Coronary artery (tissue), 2 donors: ENCODE measurements at regions not wholly inside any gene's neighbourhood (a gene's known extent, or its start where the extent isn't known, plus 50 kb on each side); places are given as distances from the start of the nearest gene placed in this dataset.
"Not testable (repeated sequence)": the region's sequence is repeated elsewhere in the genome, so short reads cannot be mapped to it uniquely, and the experiment has no call there.

Experiments used
- DNase-seq: peaks from one replicate; pipeline ENCODE4 v3.0.0-alpha.2; 2017; ENCODE audit warnings: low spot score
- H3K27ac ChIP-seq, 2 donors: fragments of 200-600 bp; sonication (generic); one replicate each; pipeline ENCODE4 v1.5.1; 2016 to 2019
- H3K4me3 ChIP-seq: fragments of 200-600 bp; sonication (generic); 2 replicates; pipeline ENCODE4 v1.5.1; 2016; ENCODE audit warnings: mild to moderate bottlenecking, moderate library complexity
- TF ChIP-seq, protein P1 (sequence below): fragments of 200-600 bp; sonication (generic); IDR thresholded peaks from one replicate; pipeline ENCODE4 v1.5.1; 2019; ENCODE audit warnings: antibody characterized with exemption

DNA sequence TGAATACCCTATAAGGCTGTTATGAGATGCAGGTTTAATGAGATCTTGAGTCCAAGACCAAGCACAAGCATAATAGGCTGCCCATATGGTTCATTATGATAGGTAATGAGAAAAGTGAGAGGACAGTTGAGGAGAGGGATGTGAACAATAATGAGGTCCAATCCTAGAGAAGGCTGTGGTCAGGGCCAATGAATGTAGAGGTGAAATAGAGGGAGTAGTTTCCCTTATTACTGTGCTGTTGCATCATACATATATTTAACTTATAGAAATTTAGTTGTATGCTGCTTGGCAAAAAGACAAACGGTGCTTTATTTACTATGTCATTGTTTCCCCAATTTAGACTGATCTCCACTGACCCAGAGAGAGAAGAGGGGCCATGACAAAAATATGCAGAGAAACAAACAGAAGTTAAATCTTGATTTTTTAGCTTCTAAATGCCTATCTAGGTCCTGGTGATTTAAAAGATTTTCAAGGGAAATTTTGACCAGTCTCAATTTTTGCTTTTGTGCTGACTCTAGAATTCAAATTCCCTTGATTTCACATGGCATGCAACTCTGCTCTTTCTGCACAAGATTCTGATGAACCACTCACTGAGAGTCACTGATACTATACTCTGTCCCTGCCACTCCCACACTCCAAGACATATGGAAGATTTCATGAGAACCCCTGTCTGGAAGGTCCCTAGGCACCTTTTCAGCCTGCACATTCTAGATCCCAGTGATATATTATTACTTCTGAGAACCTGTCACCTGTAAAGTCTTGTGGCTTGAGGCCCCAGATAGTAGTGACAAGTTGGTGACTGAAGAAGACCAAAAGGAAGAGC lies 159.7 kb downstream of the VSIG4 start:
- Histone ChIP-seq H3K4me3 (no peak overlapping the region), H3K27ac (no peak overlapping the region)
- no peak for DNase-seq
- TF ChIP-seq, protein P1, sequence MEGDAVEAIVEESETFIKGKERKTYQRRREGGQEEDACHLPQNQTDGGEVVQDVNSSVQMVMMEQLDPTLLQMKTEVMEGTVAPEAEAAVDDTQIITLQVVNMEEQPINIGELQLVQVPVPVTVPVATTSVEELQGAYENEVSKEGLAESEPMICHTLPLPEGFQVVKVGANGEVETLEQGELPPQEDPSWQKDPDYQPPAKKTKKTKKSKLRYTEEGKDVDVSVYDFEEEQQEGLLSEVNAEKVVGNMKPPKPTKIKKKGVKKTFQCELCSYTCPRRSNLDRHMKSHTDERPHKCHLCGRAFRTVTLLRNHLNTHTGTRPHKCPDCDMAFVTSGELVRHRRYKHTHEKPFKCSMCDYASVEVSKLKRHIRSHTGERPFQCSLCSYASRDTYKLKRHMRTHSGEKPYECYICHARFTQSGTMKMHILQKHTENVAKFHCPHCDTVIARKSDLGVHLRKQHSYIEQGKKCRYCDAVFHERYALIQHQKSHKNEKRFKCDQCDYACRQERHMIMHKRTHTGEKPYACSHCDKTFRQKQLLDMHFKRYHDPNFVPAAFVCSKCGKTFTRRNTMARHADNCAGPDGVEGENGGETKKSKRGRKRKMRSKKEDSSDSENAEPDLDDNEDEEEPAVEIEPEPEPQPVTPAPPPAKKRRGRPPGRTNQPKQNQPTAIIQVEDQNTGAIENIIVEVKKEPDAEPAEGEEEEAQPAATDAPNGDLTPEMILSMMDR: no peak

DNA sequence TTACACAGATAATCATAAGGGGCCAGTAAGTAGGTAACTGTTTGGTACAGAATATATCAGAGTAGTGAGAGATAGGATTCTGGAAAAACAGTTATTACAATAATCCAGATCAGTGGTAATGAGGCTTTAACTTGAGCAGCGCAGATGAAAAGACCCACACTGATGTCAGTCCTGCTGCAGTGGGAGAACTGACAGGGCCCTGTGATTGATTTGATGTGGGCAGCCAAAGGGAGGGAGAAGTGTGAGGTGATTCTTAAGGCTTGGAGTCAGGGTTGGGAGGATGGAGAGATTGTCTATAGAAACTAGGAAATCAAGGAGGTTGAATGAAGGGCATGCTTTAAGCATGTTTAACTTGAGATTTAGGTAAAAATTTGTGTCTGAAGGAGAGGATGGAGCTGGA lies 161.4 kb downstream of the VSIG4 start:
- DNase-seq: no peak
- H3K4me3 ChIP-seq: no peak overlapping the region
- H3K27ac ChIP-seq: no peak overlapping the region
- TF ChIP-seq, protein P1: no peak

DNA sequence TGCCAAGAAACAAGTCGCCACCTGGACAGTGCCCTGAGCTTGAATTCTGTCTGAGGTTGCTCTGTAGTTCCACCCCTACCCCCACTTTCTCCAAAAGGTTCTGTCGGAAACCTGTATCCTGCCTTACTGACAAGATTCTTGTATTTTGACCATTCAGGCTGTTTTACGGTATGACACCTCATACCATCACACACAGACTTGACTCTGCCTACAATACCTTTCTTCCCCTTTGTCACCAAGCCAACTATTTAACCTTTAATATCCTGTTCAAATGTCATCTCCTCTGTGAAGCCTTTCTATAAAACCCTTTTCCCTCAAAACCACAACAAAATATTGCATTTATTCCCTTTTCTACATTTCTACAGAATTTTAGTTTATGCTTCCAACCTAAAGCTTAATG lies 161.9 kb downstream of the VSIG4 start:
- H3K4me3 ChIP-seq: no peak overlapping the region
- TF ChIP-seq, protein P1: no peak

DNA sequence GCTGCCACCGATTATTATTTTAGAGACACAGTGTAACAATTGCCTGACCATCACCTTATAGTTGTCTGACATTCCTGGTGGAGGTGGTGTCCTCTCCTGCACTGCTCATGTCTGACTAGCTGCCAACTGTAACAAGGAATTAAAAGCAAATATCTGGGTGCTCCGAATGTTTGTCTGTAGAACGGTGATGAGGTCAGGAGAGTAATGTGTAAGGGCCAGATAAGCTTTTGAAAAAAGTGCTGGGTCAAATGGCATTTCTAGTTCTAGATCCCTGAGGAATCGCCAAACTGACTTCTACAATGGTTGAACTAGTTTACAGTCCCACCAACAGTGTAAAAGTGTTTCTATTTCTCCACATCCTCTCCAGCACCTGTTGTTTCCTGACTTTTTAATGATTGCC lies 164.3 kb downstream of the VSIG4 start:
- not testable (repeated sequence) for H3K4me3 ChIP-seq, H3K27ac ChIP-seq, DNase-seq

More for the DNA sequence above, 161.9 kb downstream of the VSIG4 start:
- no peak overlapping the region for H3K27ac ChIP-seq
- DNase-seq: no peak

DNA sequence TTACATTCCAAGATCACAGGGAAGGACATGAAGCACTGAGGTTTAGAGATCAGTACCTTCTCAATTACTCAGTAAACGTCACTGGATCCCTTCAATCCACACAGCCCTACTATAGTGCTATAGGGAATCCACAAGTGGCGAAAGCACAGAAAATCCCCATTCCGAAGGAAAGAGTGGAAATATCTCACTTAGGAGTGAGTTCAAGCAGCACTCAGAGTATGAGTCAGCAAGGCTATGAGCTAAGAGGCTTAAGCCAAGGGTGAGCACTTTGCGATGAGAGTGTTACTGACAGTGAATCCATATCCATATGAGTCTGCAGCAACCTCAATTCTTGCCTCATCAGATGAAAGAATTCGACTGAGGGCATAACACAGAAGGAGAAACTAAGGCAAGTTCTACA lies 165.1 kb downstream of the VSIG4 start:
- TF ChIP-seq, protein P1: no peak
- DNase-seq: no peak
- H3K27ac ChIP-seq: no peak overlapping the region
- no peak overlapping the region for H3K4me3 ChIP-seq

DNA sequence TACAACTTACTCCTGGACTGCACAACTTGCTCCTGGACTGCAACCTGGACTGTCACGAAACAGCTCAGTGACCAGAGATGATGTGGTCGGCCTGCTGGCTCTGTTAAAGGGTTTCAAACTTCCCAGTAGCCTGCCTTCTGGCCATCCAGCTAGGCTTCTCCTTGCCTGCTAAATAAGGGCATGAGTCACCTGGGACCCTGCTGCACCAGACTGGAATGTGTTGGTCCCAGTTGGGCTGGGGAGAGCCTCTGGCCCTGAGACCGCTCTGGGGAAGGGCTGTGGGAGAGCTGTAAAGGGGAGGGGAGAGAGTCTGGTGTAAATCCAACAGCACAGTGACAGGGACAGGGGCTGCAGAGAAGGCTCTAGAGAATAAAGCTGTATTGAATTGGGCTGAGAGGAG lies 165.8 kb downstream of the VSIG4 start:
- no peak overlapping the region for H3K4me3 ChIP-seq
- TF ChIP-seq, protein P1: no peak
- no peak overlapping the region for H3K27ac ChIP-seq
- no peak for DNase-seq

DNA sequence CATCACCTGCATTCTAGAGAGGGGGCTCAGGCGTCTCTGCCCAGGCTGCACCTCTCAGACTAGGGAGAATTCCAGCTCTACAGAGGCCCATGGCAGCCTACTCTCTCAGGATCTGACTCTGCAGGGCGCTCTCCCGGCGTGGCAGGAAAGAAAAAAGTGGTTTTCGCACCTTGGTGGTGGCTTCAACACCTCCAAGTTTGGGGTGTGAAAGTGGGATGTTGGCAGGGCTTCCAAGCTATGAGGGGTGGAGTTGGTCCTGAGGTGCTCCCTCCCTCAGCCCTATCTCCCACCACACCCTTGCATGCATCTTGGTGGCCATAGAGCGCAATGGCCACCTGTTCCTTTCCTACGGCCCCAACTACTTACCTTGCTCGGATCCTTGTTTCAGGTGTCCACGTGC lies 166.5 kb downstream of the VSIG4 start:
- TF ChIP-seq, protein P1: no peak

More for the DNA sequence above, 166.5 kb downstream of the VSIG4 start:
- Histone ChIP-seq H3K4me3 (no peak overlapping the region), H3K27ac (no peak overlapping the region)
- no peak for DNase-seq
